Esophagus muscularis mucosa (tissue), 3 donors: ENCODE measurements at regions not wholly inside any gene's neighbourhood (a gene's known extent, or its start where the extent isn't known, plus 50 kb on each side); places are given as distances from the start of the nearest gene placed in this dataset.

ENCODE experiments used
- CTCF ChIP-seq, 3 experiments: fragments of 200-600 bp in 2 of 3; fragments of 450-650 bp in 1 of 3; sonication (generic) in 2 of 3; IDR thresholded peaks; one replicate each; pipeline ENCODE4 v1.5.1; 2017 to 2019; ENCODE audit warnings: antibody characterized with exemption in 3 of 3, mild to moderate bottlenecking in 2 of 3, moderate library complexity in 1 of 3
- EP300 ChIP-seq: sonication (generic); formaldehyde crosslinking; IDR thresholded peaks from one replicate; pipeline ENCODE4 v1.6.1; 2017; ENCODE audit warnings: antibody characterized with exemption

- TF ChIP-seq EP300 = no peak
- TF ChIP-seq CTCF (IDR thresholded peaks at IDR 0.05) = no peak
Measured at GRCh38 chr13:91157273-91158016, 190.0 kb upstream of the MIR17HG start.
